Femur (tissue), 1 donor: ENCODE measurements at regions not wholly inside any gene's neighbourhood (a gene's known extent, or its start where the extent isn't known, plus 50 kb on each side); places are given as distances from the start of the nearest gene placed in this dataset.

Experiments
- DNase-seq: peaks from one replicate; pipeline ENCODE4 v3.0.0-alpha.2; 2017

- DNase-seq, result no peak
Observed at GRCh38 chr15:94002041-94002440, 229.3 kb upstream of the MCTP2 start.

DNA sequence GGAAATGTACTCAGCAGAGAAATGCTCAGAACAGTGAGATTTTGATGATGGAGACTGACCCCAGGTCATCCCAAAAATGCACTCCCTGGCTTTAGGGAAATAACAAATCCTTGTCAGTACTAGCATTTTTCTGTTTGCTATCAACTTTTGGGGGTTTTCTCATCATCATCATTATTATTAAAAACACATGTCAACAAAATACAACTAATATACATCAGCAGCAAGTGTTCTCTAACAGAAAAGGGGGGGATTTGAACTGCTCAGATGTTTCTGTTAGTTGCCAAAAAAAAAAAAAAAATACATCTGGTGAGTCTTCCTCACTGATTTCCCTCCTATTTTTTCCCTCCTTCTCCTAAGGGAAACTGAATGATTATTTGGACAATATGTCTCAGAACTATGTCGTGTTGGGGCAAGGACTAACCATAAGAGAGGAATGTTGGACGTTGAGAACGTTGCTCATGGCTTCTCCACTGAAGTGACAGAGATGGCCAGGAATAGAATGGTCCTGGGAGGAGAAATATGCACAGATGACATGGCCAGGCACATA is 230.0 kb upstream of the MCTP2 start:
- peak; percentile 39 for DNase-seq

DNA sequence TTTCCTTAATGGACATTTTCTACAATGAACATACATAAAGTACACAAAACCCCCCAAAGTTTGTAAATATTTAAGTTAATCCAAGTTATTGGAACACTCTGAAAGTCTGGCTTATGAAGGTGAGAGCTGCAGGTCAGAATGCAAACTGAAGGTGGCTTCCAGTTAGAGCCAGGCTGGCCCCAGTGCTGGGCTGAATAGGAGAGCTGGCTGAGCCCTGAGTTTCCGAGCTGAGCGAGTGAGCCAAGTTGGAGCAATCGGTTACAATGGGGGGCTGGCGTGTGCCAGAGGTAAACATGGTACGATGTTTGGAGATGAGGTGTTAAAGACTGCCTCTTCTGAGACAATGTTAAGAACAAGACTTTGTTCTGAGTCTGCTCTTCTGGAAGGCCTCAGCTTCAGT is 230.8 kb upstream of the MCTP2 start:
- DNase-seq, result no peak

GRCh38 chr15:93997071-93997658 is 234.2 kb upstream of the MCTP2 start:
- DNase-seq, result no peak

DNA sequence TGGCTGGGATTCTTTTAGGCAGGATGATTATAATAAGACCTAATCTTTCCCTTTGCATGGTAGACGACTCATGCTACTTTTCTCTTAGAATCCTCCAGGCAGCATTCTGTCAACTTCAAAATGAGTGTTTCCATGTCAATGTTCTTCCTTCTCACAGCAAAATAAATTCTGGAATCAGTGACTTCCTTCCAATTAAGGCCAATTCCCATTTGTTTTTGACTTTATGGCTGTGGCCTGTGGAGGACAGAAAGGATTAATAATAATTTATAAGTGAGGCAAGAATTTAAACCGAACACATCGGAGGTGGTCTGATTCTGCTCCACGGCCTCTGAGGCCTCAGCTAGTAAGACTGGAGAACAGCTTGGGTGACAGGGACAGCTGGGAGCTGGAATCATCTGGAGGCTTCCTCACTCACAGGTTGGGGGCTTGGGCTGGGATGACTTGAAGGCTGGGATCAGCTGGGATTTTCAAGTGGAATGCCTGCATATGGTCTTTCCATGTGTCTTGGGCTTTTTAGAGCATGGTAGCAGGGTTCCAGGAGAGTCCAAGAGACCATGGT is 241.8 kb upstream of the MCTP2 start:
- no peak for DNase-seq

GRCh38 chr15:93987068-93987467 is 244.3 kb upstream of the MCTP2 start:
- no peak for DNase-seq

GRCh38 chr15:93986400-93986984 is 244.9 kb upstream of the MCTP2 start:
- DNase-seq, result no peak

DNA sequence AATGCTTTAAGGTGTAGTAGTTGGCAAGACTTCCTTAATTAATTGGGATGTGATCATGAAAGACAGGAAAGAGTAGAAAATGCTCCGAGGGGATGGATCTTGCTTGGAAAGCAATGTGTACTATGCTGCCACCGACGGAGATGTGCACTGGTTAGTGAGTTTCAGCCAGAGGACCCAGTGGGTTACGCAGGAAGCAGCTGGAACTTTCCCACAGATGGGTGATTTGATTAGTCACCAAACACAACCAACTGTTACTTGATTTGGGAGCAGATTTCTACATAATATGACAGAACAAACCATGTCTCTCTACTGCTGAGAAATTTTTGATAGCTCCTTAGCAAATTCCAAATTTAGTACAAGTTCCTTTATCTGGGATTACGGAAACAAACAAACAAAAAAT is 245.4 kb upstream of the MCTP2 start:
- DNase-seq, result no peak

DNA sequence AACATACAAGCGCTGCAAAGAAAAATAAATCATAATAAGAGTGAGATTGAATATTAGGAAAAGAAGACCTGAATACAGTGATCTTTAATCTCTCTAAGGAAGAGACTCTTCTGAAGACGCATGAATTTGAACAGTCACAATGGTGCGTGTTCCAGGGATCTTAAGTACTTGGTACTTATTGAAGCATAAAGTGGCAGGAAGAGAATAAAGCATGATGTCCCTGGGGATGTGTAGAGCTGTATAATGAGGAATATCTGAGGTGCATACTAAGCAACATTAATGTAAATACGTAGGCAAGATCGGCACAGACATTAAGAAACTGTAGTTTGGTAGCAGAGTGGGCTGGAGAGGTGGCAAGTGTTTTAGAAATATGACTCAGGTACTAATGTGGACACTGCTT is 246.2 kb upstream of the MCTP2 start:
- DNase-seq, result no peak

- no peak for DNase-seq
Observed at GRCh38 chr15:93983526-93983925, 247.8 kb upstream of the MCTP2 start.

- DNase-seq, result peak; percentile 78
Observed at GRCh38 chr15:93982226-93982727, 249.1 kb upstream of the MCTP2 start.

DNA sequence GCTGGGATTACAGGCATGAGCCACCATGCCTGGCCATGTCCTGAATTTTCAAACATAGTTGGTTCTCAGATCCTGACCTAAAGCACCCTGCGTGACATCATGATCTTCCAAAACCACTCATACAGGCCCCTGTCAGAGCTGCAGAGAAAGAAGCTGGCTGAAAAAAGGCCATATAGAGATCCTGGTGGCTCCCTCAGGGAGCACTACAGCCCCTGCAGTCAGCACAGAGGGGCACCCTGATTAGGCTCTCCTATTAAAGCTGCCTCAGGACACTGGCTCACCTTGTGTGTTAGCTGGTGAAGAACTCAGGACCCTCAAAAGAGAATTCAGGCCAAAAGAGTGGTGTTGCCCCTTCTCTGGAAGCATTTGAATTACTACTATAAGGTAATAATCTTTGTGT is 249.7 kb upstream of the MCTP2 start:
- DNase-seq, result no peak

DNA sequence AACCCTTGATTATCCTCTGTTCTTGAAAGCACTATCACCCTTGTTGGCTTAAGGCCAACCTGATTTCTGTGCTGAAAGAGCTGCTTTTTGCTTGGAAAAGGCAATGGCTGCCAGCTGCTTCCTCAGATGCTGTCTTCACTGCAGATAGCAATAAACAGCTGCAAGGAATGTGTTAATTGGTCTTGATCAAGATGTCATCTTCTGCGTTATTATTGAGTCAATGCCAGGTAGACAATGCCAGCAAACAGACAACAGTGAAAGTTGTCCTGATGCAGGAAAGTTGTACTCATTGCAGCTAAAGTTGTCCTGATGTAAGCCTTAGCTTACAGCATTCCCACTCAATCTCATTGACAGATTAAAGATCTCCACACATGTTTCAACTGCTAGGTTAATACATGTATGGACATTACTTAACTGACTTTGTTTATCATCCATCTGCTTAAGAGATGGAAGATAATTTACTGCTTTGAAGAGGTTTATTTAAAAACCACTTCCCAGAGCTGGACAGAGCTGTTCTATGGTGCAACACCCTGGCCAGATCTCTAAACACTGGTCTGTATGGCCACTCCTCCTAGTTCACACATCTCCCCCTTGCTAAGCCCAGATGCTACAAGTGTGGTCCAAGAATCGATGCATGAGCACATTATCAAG is 251.0 kb upstream of the MCTP2 start:
- DNase-seq, result no peak

DNA sequence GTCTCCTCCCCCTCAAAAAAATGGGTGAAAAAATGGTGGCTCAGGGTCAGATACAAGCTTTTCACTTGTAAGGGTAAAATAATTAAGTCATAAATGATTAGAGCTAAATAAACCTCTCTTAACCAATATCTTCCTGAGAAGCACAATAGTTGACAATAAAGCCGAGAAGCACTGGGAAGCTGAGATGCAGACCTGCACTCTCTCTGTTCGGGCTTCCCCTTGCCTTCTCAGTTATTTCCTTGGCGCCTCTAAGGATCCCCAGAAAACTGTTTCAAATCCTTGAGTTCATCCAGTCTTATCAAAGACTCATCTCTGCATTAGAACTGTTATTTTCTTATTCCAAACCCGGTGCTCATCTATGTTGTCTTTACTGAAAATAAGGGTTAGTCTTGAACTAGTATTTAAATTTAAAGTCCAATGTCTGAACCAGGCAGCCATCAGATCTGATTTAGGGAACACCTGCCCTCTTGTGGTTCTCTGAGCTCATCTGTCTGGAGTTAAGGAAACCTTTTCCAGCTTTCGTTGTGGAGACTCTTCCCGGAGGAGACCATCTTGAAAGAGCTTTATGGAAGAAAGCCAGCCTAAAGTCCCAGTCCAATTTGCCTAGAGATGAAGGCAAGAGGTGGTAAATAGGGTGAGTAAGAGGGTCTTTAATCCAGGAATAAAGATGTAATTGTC is 256.4 kb upstream of the MCTP2 start:
- peak; percentile 36 for DNase-seq

- peak; percentile 89 for DNase-seq
Observed at GRCh38 chr15:93973287-93973686, 258.1 kb upstream of the MCTP2 start.

GRCh38 chr15:93968773-93969172 is 262.6 kb upstream of the MCTP2 start:
- DNase-seq, result no peak

DNA sequence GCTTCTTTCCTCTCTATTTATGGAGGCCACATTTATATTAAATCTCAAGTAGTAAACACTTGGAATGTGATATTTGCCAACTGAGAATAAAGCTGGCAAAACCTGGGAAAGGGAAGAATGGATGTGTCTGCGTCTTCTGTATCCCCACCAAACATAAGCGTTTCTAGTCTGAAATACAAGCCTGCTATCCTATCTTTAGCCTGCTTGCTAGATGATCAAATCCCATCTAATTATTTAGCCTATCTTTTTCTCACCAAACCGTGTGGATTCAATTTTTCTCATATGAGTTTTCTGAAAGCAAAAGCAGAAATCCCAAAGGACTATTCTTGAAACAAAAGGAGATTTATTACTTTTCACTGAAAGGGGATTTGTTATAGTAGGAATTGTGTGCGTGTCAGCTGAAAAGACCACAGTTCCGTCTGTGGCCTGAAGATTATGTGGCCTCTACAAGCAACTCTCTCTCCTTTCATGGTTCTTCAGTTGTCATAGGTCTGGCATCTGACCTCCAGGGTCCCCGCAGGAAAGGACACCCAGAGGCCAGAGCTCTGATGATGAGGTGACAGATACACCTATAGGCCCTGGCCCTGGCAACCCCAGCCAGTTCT is 266.0 kb upstream of the MCTP2 start:
- DNase-seq, result no peak

GRCh38 chr15:93954985-93955571 is 276.3 kb upstream of the MCTP2 start:
- no peak for DNase-seq

GRCh38 chr15:93948726-93949125 is 282.6 kb upstream of the MCTP2 start:
- DNase-seq, result no peak

- DNase-seq, result peak; percentile 29
Observed at GRCh38 chr15:93943586-93943985, 287.8 kb upstream of the MCTP2 start.

- no peak for DNase-seq
Observed at GRCh38 chr15:93942269-93942694, 289.1 kb upstream of the MCTP2 start.

DNA sequence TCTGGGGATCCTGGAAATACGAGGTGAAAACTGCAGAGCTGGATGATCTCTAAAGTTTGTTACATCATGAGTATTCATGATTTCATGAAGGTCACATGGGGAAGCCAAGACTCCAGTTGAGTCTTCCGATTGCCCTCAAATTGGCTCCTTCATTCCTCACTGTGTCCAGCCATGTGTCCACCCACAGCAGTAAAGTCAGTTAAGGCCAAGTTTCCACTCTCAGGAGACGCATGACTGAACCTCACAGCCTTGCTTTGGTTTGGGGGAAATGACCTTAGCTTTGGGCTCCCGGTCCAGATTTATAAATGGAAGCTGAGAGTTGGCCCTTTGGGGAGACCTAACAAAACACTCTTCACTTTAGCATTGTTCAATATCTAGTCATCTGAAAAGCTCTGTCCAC is 289.7 kb upstream of the MCTP2 start:
- DNase-seq, result no peak
